Stomach smooth muscle (tissue), 2 donors: ENCODE measurements at regions not wholly inside any gene's neighbourhood (a gene's known extent, or its start where the extent isn't known, plus 50 kb on each side); places are given as distances from the start of the nearest gene placed in this dataset.

Experiments
- H3K27ac ChIP-seq: one replicate; pipeline ENCODE4 v1.7.0; 2013; ENCODE audit warnings: mild to moderate bottlenecking, low read length, inconsistent platforms
- H3K27me3 ChIP-seq, 2 donors: one replicate each; pipeline ENCODE4 v1.7.0; 2013; ENCODE audit warnings: low read length in 2 of 2; ENCODE audit not compliant: insufficient read depth in 2 of 2, control insufficient read depth in 1 of 2
- H3K36me3 ChIP-seq, 2 donors: one replicate each; pipeline ENCODE4 v1.7.0; 2013; ENCODE audit warnings: low read length in 2 of 2; ENCODE audit not compliant: control insufficient read depth in 2 of 2, insufficient read depth in 2 of 2
- H3K4me1 ChIP-seq: one replicate; pipeline ENCODE4 v1.7.0; 2013; ENCODE audit warnings: low read length; ENCODE audit not compliant: control insufficient read depth, insufficient read depth
- H3K4me3 ChIP-seq, 2 donors: one replicate each; pipeline ENCODE4 v1.7.0; 2013; ENCODE audit warnings: low read length in 2 of 2
- H3K9ac ChIP-seq, 2 donors: one replicate each; pipeline ENCODE4 v1.7.0; 2013; ENCODE audit warnings: low read length in 2 of 2, mild to moderate bottlenecking in 1 of 2
- H3K9me3 ChIP-seq, 2 donors: one replicate each; pipeline ENCODE4 v1.7.0; 2013; ENCODE audit warnings: low read length in 2 of 2; ENCODE audit not compliant: control insufficient read depth in 2 of 2
- donor health status: healthy.
- donor health status: Pancreatic carcinoma.

DNA sequence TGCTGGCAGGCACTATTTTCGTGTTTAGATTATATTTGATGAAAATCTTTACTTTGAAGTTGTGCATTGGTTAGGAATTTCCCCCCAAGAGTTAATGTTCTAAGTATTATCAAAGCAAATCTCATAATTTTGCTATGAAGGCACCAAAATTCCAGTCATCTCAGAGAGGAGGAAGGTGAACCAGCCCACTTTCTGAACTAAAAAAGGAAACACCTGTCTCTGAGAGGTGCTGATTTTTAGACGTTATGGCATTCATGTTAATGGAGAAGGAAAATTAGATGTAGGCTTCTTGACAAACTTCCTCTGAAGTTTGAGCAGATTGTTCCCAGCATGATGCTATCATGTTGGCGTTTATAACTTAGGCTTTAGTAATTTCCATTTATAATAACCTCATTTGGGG, 432.9 kb upstream of the ACTBL2 start:
- Histone ChIP-seq H3K9ac (no peak overlapping the region), H3K4me3 (no peak overlapping the region), H3K27ac (no peak overlapping the region), H3K27me3 (no peaks in the 10 kb centered on the region), H3K9me3 (no peaks in the 10 kb centered on the region), H3K36me3 (no peaks in the 10 kb centered on the region), H3K4me1 (no peaks in the 10 kb centered on the region)

DNA sequence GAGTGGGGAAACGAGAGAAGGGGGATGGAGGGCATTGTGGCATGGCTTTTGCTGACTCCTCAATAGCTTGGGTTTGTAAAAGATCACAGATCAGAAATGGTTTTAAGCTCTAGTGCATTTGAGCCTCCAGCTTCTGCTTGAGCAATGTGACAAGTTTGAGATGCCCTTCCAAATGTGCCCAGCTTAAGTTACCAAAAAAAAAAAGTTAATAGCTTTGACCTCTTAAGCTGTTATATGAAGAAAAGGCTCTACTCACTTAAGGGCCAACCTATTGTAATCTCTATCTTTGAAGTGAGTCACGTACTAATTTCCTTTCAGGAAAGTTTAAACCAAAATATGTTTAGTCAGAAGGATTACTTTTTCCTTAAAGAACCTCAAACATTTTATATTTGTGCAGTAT, 428.8 kb upstream of the ACTBL2 start:
- H3K9ac ChIP-seq = no peak overlapping the region
- H3K36me3 ChIP-seq = no peaks in the 10 kb centered on the region
- H3K4me3 ChIP-seq = no peak overlapping the region
- no peaks in the 10 kb centered on the region for H3K27me3 ChIP-seq
- H3K27ac ChIP-seq = no peak overlapping the region
- no peaks in the 10 kb centered on the region for H3K9me3 ChIP-seq
- no peaks in the 10 kb centered on the region for H3K4me1 ChIP-seq

- Histone ChIP-seq H3K27me3 (no peaks in the 10 kb centered on the region), H3K27ac (no peak overlapping the region), H3K4me1 (no peaks in the 10 kb centered on the region), H3K36me3 (no peaks in the 10 kb centered on the region), H3K9ac (no peak overlapping the region), H3K9me3 (no peaks in the 10 kb centered on the region), H3K4me3 (no peak overlapping the region)
Measured at GRCh38 chr5:57906671-57907070, 424.1 kb upstream of the ACTBL2 start.

DNA sequence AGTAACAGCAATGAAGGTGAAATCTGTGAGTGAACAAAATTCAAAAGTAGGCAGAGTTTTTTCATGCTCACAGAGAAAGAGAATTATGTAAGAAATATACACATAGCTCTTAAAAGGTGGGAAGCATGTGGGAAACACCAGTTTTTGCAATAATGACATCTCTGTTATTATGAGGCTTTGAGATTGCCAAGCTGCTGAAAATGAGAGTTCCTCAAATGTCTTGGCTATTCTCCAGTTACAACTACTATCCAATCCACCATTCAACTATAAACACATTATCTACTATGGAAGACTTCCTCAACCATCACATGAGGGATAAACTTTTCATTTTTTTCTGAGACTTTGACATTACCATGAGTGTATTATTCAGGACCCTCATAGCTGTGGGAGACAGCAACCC, 420.8 kb upstream of the ACTBL2 start:
- H3K9me3 ChIP-seq = no peaks in the 10 kb centered on the region
- H3K9ac ChIP-seq = no peak overlapping the region
- H3K4me3 ChIP-seq = no peak overlapping the region
- H3K36me3 ChIP-seq = no peaks in the 10 kb centered on the region
- no peaks in the 10 kb centered on the region for H3K4me1 ChIP-seq
- no peaks in the 10 kb centered on the region for H3K27me3 ChIP-seq
- H3K27ac ChIP-seq = no peak overlapping the region

DNA sequence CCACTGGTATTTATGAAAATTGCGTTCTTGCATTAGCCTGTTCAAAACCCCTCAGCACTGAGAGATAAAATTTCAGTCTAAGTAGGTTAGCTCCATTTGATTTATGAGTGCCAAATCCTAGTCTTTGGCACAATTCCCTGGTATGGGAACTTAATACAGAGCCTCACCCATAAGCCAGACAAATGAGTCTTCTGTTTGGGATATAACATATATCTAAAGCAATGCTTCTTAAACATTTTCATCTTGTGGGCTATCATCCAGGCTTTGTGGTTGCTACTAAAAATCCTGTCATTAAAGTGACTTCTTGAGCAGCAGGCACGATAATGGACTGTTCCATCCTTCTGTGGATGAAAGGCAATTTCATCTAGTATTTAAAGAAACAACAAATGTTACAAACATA, 419.5 kb upstream of the ACTBL2 start:
- Histone ChIP-seq H3K9ac (no peak overlapping the region), H3K4me1 (no peaks in the 10 kb centered on the region), H3K27me3 (no peaks in the 10 kb centered on the region), H3K27ac (no peak overlapping the region), H3K36me3 (no peaks in the 10 kb centered on the region), H3K9me3 (no peaks in the 10 kb centered on the region), H3K4me3 (no peak overlapping the region)

GRCh38 chr5:57900381-57900944, 417.9 kb upstream of the ACTBL2 start:
- no peak overlapping the region for H3K27ac ChIP-seq

GRCh38 chr5:57896576-57896975, 414.0 kb upstream of the ACTBL2 start:
- Histone ChIP-seq H3K27ac (no peak overlapping the region), H3K36me3 (no peaks in the 10 kb centered on the region), H3K9ac (no peak overlapping the region), H3K27me3 (no peaks in the 10 kb centered on the region), H3K9me3 (no peaks in the 10 kb centered on the region), H3K4me3 (no peak overlapping the region), H3K4me1 (no peaks in the 10 kb centered on the region)

More at GRCh38 chr5:57900381-57900944, 417.9 kb upstream of the ACTBL2 start:
- H3K9ac ChIP-seq = no peak overlapping the region
- no peaks in the 10 kb centered on the region for H3K9me3 ChIP-seq
- H3K27me3 ChIP-seq = no peaks in the 10 kb centered on the region
- no peaks in the 10 kb centered on the region for H3K36me3 ChIP-seq
- H3K4me3 ChIP-seq = no peak overlapping the region
- no peaks in the 10 kb centered on the region for H3K4me1 ChIP-seq

DNA sequence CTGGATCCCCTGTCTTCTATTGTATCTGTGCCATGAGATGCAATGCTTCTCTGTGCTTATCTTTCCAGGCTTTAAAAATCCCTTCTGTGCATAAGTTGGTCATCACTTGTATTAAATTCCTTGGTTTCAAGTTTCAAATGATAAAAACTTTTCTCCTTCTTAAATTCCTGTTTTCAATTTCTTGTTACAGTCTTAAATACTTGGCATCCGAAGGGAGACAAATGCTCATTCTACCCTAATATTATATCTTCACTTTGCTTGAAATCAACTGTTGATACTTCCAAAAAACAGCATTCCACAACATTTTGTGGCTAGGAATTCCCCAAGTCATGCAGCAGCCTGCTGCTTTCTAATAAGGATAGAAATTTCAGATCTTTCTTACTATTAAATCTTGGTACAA, 413.2 kb upstream of the ACTBL2 start:
- Histone ChIP-seq H3K27me3 (no peaks in the 10 kb centered on the region), H3K4me1 (no peaks in the 10 kb centered on the region), H3K9me3 (no peaks in the 10 kb centered on the region), H3K4me3 (no peak overlapping the region), H3K27ac (no peak overlapping the region), H3K36me3 (no peaks in the 10 kb centered on the region), H3K9ac (no peak overlapping the region)

DNA sequence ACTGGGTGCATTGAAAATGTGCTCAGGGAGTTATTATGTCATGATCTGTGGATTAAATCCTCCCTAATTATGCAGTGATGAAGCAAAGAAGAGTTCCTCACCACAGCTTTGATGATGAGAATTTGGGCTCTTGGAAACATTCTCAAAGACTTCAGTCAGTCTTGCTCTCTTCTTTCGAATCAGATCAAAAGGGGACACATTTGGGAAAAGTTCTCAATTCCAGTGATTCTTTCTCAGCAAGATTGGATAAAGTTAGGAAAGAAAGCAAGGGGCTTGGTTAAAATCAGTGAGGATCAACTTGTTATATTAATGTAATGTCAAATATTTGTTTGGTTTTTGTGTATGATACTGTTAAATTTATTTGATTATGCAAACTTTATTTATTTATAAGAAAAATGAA, 411.3 kb upstream of the ACTBL2 start:
- no peak overlapping the region for H3K27ac ChIP-seq
- no peaks in the 10 kb centered on the region for H3K9me3 ChIP-seq
- H3K4me3 ChIP-seq = no peak overlapping the region
- H3K4me1 ChIP-seq = no peaks in the 10 kb centered on the region
- no peaks in the 10 kb centered on the region for H3K27me3 ChIP-seq
- H3K9ac ChIP-seq = no peak overlapping the region
- H3K36me3 ChIP-seq = no peaks in the 10 kb centered on the region

DNA sequence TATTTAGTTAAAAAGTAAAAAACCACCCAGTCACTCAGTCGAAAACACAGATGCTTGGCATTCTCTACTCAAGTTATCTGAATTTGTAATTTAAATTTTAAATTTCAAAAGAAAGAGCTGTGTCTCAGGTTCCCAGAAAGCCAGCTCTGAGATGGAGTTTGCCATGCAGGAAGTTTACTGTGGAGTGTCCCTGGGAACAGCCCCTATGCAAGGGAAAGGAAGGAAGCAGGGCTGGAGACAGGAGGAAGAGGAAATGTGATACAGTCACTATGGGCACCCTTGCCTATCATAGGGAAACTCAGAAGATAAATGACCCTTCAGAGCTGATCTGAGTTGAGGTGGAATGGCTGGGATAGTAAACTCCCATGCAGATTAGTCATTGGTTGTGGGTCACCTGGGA, 408.8 kb upstream of the ACTBL2 start:
- Histone ChIP-seq H3K27me3 (no peaks in the 10 kb centered on the region), H3K4me1 (no peaks in the 10 kb centered on the region), H3K27ac (no peak overlapping the region), H3K9ac (no peak overlapping the region), H3K4me3 (no peak overlapping the region), H3K36me3 (no peaks in the 10 kb centered on the region), H3K9me3 (no peaks in the 10 kb centered on the region)

DNA sequence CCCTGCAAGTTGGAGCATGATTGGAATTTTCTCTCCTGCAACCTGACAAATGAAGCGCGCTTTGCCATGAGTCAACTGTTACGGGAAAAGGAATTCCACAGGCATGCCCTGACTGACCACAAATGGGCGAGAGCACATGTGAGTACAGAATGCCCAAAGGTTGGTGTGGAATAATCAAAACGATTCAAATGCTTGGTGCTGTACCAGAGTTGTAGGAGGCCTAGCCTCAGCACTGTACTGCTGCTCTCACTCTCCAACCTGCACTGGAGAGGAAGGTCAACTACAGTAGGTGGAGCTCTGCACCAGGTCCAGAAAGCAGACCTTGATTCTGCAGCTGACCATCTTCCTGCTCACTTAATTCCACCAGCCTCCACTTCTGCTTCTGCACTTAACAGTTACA, 406.9 kb upstream of the ACTBL2 start:
- Histone ChIP-seq H3K36me3 (no peaks in the 10 kb centered on the region), H3K4me3 (no peak overlapping the region), H3K9ac (no peak overlapping the region), H3K27me3 (no peaks in the 10 kb centered on the region), H3K9me3 (no peaks in the 10 kb centered on the region), H3K27ac (no peak overlapping the region), H3K4me1 (no peaks in the 10 kb centered on the region)
